NOMO-1 (cell line): ENCODE measurements at regions not wholly inside any gene's neighbourhood (a gene's known extent, or its start where the extent isn't known, plus 50 kb on each side); places are given as distances from the start of the nearest gene placed in this dataset.

Source experiments
- DNase-seq, 2 experiments: peaks; one replicate each; lab custom pipeline; 2025; ENCODE audit not compliant: unreplicated experiment in 2 of 2; lab: John Stamatoyannopoulos, UW

DNA sequence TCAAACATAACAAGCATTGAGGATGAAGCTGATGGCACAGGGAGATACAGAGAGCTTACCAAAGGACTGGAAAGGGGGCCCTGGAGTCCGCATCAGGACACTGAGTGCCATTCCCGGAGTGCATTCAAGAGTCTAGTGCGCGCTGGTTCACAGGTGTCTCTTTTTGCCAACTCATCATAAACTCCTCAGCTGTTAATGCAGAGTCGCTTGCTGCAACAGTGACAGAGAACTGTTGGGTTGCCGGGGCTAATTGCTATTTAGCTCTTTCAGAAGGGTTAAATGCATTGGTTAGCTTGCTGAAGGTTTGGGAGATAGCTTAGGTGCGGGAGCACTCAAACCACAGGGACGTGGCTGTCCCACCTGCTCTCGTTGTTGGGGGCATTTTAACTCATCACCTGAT is 1091.6 kb upstream of the EEF2KMT start:
- no peak for DNase-seq

- no peak for DNase-seq
These were observed 1080.1 kb upstream of the EEF2KMT start for GRCh38 chr16:6177616-6178180.

GRCh38 chr16:6170022-6170421 is 1072.4 kb upstream of the EEF2KMT start:
- no peak for DNase-seq

DNA sequence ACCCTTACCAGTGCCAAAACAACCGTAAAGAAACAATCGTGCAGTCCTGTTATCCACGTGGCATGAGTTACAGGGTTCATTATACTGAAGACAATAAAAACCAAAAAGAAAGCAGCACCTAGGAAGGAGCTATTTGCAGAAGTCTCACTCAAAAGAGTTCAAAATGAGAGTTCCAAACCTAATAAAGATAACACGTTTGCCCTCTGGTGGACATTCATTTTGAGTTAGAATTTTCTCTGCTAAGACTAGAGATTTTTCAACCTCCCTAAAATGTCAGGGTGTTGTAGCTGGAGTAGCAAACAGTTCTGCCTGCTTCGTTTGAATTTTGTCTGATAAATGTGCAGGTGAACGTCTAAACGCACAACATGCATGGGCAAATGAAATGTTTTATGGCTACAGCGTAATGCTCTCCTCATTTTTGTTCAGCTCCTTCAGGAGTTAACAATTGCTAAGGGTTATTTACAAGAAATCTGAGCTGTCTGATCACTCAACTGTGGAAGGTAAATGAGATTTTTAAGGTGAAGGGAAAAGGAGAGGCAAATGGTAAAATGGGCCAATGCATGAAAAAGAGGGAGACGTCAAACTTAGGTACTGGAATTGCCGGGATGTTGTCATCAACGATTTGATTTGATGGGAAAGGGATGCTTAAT is 1067.9 kb upstream of the EEF2KMT start:
- no peak for DNase-seq

DNA sequence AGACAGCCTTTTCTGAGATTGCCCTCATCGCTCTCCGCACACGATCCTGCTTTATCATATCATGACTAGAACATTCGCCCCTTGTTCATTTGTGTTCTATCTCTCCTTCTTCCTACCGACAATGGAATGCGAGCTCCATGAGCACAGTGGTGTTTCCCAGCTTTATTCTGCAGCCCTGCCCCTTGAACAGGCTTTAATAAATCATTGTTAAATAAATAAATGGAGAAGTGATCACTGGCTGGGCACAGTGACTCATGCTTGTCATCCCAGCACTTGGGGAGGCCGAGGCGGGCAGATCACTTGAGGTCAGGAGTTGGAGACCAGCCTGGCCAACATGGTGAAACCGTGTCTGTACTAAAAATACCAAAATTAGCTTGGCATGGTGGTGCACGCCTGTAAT is 1063.3 kb upstream of the EEF2KMT start:
- no peak for DNase-seq

DNA sequence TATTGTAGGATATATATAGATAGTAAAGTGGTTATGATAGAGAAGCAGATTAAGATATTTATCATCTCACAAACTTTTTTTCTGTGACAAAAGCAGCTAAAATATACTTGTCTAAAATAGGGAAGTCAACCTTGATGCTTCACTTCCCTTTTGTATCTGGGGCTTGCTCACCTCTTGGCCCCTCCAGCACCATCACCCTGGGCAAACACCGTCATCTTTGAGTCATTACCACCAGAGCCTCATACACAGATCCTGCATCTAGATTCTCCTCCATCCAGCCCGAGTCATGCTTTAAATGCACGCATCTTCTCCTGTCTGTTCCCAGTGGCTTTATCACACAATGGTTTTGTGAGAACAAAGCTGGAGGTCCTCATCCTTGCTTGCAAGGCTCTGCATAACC is 1062.7 kb upstream of the EEF2KMT start:
- DNase-seq = no peak

DNA sequence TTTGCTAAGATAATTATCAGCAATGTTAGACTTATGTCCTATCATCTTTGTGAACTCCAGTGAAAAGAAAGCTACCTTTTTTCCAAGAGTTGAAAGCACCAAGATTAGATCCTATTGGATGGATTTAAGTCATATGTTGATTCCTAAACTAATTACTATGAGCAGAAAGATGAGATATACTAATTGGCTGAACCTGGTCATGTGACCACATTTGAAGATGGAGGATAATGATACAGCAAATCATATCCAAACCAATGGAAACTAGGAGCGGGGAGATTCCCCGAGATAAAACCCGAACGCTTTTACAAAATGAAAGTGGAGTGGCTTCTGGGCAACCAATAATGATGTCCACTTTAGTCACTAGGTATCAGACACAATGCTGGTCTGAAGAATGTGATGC is 1060.2 kb upstream of the EEF2KMT start:
- DNase-seq = no peak

GRCh38 chr16:6155271-6155670 is 1057.7 kb upstream of the EEF2KMT start:
- DNase-seq = no peak

GRCh38 chr16:6153901-6154300 is 1056.3 kb upstream of the EEF2KMT start:
- no peak for DNase-seq

- no peak for DNase-seq
These were observed 1051.4 kb upstream of the EEF2KMT start for GRCh38 chr16:6149031-6149430.

DNA sequence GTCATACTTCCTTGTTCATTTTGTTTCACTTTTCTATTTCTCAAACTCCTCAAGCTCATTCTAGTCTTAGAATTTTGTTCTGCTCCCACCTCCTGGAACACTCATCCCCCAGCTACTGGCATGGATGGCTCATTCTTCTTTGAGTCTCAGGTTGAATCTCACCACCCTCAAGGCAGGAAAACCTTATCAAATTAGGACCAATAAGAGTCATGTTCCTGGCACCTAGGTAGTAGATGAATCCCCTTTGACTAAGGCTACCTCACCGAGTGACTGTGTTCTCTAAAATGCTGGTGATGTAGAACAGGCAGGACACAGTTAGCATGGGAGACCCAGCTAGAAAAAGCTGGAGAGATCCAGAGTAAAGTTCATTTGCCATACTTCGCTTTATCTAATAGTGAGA is 1050.8 kb upstream of the EEF2KMT start:
- DNase-seq = no peak

DNA sequence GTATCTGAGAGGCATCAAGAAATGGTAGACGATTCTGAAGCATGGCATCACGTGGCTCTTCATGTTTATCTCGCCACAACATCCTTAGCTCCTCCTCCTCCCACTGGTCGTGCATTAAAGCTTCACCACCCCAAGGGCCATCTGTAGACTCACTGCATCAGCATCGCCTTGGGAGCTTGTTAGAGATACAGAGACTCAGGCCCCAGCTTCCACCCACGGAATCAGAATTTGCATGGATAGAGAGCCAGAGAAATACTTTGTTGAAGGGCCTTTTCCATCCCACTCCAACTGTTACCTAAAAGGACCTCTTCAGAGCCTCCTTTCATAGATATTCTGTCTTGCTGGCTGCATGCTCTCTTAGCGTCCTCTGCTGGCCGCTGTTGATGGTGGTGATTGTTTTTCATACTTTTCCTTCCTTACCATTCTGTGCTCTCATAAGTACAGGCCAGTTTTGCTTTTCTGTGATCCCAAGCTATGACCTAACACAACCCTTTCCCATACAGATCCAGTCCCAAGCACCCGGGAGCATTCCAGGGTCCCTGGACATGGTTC is 1049.4 kb upstream of the EEF2KMT start:
- DNase-seq = no peak

DNA sequence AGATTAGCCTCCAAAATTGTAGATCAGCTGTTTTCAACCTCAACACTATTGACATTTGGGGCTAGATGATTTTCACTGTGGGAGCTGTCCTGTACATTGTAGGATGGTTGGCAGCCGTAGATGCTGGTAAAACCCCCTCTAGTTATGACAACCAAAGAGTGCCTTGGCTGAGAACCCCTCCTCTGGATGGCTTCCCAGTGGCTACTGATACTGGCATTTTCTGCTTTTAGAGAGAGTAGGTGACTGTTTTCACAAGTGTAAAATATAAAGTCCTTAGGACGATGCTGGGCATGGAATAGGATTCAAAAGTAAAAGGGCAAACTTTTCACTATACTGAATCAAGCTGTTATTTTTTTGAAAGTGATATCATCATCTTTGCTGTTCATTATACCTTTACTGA is 1048.8 kb upstream of the EEF2KMT start:
- no peak for DNase-seq

- no peak for DNase-seq
These were observed 1046.9 kb upstream of the EEF2KMT start for GRCh38 chr16:6144463-6144862.

DNA sequence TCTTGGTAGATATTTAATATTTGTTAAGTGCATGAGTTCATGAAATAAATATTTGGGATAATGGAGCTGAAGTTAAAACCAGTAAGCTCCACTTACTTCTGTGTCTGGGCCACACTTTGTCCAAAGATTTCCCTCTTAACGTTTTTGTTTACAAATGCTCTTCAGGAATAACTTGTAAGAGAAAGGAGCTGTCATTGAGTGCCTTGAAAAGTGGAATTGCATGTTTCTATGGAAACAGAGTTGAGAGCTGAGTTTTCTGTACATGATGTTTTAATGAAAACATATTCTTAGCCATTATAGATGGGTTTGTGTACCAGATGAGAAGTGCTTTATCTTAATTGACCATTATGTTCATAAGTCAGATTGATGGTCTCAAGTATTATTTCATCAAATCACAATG is 1045.4 kb upstream of the EEF2KMT start:
- no peak for DNase-seq

GRCh38 chr16:6133009-6133557 is 1035.5 kb upstream of the EEF2KMT start:
- DNase-seq = no peak

DNA sequence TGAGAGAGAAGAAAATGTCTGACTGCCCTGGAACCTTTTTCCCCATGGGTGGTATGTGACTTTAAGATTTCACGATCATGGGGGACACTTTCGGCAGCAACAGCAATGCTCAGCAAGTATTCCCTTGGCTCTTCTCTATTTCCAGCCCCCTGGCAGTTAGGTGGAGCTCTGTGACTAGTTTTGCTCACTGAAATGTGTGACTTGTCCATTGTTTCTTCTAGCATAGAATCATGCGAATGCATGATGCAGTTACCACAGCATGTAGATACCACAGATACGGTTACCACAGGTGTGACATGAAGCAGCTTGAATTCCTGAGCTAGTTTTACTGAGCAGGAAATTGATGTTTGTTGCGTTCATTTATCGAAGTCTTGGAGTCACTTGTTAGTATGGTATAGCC is 1034.5 kb upstream of the EEF2KMT start:
- no peak for DNase-seq

DNA sequence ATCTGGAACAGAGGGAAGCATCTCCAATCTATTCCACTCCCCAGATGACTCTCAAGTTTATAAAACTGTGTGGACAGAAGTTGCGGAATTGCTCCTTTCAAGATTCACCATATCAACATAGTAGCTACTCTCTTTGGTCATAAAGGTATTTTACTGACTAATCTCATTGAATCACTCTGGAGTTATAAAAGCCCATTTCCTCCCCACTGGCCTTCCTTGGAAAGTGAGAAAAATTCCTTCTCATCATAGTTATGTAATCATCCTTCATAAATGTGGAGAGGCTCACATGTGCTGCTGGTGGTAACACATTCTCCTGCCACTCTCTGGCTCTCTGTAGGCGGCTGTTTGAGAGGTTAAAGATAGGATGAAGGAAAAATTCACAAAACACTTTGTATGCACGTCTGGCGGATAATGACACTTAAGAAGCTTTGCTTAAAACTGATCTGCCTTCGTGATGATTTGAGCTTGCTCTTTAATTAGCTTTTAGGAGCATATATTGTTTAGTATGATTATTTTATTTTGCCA is 1034.0 kb upstream of the EEF2KMT start:
- no peak for DNase-seq

GRCh38 chr16:6125483-6126259 is 1028.1 kb upstream of the EEF2KMT start:
- DNase-seq = no peak

DNA sequence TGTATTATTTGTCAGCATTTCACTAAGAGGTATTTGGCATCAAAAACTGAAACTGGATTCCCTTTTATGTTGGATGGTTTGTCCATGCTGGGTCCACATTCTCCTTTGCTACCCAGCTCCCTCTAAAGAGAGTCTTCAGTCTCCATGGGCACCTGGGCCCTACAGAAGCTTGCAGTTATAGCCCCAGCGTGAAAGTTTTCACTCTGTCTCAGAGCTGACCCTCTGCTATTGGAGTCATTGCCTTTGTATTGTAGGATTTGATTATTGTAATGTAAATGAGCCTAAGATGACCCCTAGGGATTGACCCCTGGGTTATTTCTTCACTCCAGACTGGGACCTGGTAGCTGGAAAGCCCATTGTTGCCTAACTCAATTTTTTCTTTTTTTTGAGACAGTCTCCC is 1026.5 kb upstream of the EEF2KMT start:
- no peak for DNase-seq

DNA sequence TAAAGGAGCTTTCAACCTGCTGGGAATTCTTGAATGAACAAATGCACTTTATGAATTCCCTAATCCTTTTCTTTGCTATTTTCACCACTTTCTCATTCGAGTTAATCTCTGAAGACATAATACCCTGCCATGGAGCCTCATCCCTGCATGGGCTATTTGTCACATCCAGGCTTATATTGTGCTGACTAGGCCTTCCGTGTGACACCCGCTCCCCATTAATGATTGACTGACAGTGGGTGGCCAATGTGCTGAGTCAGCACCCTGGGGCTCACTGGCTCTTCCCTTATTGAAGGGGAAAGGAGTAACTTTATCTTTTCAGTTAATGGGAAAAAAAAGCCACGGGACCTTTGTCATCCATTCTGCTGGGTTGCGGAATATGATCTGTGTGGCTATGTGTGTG is 1024.8 kb upstream of the EEF2KMT start:
- DNase-seq = no peak
